Endothelial cell of umbilical vein (primary cell): ENCODE measurements at regions not wholly inside any gene's neighbourhood (a gene's known extent, or its start where the extent isn't known, plus 50 kb on each side); places are given as distances from the start of the nearest gene placed in this dataset.

Experiments
- BruUV-seq: library from RNA; stranded (reverse); fragments of 400-500 nt; replicated peaks from 2 replicates; lab custom pipeline; 2021; lab: Mats Ljungman, UMichigan
- CTCF ChIA-PET: fragments of 300-600, 350-600 bp; sonication (Branson Sonifier 250); formaldehyde crosslinking; loops from one replicate; lab custom pipeline; 2021; ENCODE audit warnings: antibody characterized with exemption, inconsistent platforms; lab: Charles Lee
- POLR2A ChIA-PET: fragments of 300-600, 350-600 bp; sonication (Branson Sonifier 250); formaldehyde crosslinking; loops from one replicate; lab custom pipeline; 2021; ENCODE audit warnings: antibody characterized with exemption, inconsistent platforms; lab: Charles Lee
- DNase-seq: peaks from one replicate; pipeline ENCODE4 v3.0.0-alpha.2; 2011; ENCODE audit warnings: low read depth, low spot score
- FAIRE-seq: peaks from 2 replicates; lab custom pipeline; 2011; peaks lifted over from hg19 to GRCh38; lab: Jason Lieb, UNC
- H2AFZ ChIP-seq: 2 replicates; pipeline ENCODE4 v1.6.0; 2012; ENCODE audit warnings: low read depth, low read length, control low read depth, inconsistent platforms
- H3K27ac ChIP-seq: 2 replicates; pipeline ENCODE4 v1.5.1; 2011; ENCODE audit warnings: low read depth, mild to moderate bottlenecking, control low read depth, low read length, moderate library complexity; ENCODE audit not compliant: insufficient read depth
- H3K27me3 ChIP-seq, 2 experiments: 2 replicates each; pipeline versions ENCODE4 v1.6.0 to v1.6.1; 2011; ENCODE audit warnings: low read length in 2 of 2, mixed read lengths in 1 of 2; ENCODE audit not compliant: control insufficient read depth in 2 of 2, insufficient read depth in 2 of 2
- H3K36me3 ChIP-seq, 2 experiments: 2 replicates in 1 of 2; 3 replicates in 1 of 2; pipeline ENCODE4 v1.5.1; 2011; ENCODE audit warnings: low read length in 2 of 2, mild to moderate bottlenecking in 1 of 2, moderate library complexity in 1 of 2; ENCODE audit not compliant: control insufficient read depth in 2 of 2, insufficient read depth in 2 of 2; ENCODE audit errors: extremely low read depth in 1 of 2
- H3K4me1 ChIP-seq: 3 replicates; pipeline ENCODE4 v1.5.1; 2011; ENCODE audit warnings: mild to moderate bottlenecking, low read length; ENCODE audit not compliant: control insufficient read depth, insufficient read depth; ENCODE audit errors: extremely low read depth
- H3K4me2 ChIP-seq: 2 replicates; pipeline ENCODE4 v1.6.1; 2011; ENCODE audit warnings: low read length, control low read depth, mixed read lengths; ENCODE audit not compliant: insufficient read depth
- H3K4me3 ChIP-seq, 3 experiments: fragments of 200-600 bp in 1 of 3; sonication (generic), shearing (Covaris generic) in 1 of 3; replicated peaks in 1 of 3; 2 replicates each; pipeline ENCODE4 v1.5.1; 2011 to 2016; ENCODE audit warnings: control low read depth in 3 of 3, low read length in 3 of 3, mild to moderate bottlenecking in 2 of 3, inconsistent platforms in 1 of 3, low read depth in 1 of 3, moderate library complexity in 1 of 3; ENCODE audit not compliant: insufficient read depth in 1 of 3
- H3K79me2 ChIP-seq: 2 replicates; pipeline ENCODE4 v1.6.0; 2012; ENCODE audit warnings: low read length, inconsistent platforms; ENCODE audit not compliant: control insufficient read depth, insufficient read depth
- H3K9ac ChIP-seq: replicated peaks from 2 replicates; pipeline ENCODE3; 2011; ENCODE audit warnings: low read length, control low read depth; ENCODE audit not compliant: insufficient read depth; ENCODE audit errors: extremely low read depth
- H3K9me1 ChIP-seq: replicated peaks from 3 replicates; pipeline ENCODE4 v1.6.0; 2011; ENCODE audit warnings: mild to moderate bottlenecking, low read length; ENCODE audit not compliant: control insufficient read depth, insufficient read depth; ENCODE audit errors: extremely low read depth
- H3K9me3 ChIP-seq: replicated peaks from 2 replicates; pipeline ENCODE4 v1.5.1; 2012; ENCODE audit warnings: low read length, inconsistent platforms; ENCODE audit not compliant: control insufficient read depth, insufficient read depth
- H4K20me1 ChIP-seq: replicated peaks from 2 replicates; pipeline ENCODE3; 2011; ENCODE audit warnings: mild to moderate bottlenecking, low read length; ENCODE audit not compliant: control insufficient read depth, insufficient read depth; ENCODE audit errors: extremely low read depth
- CTCF ChIP-seq, 2 donors: IDR thresholded peaks; 1 replicate in 1 of 2; 2 replicates in 1 of 2; pipeline ENCODE4 v1.5.1; 2011; ENCODE audit warnings: low read length in 2 of 2, mild to moderate bottlenecking in 2 of 2, moderate library complexity in 2 of 2, control low read depth in 1 of 2, inconsistent platforms in 1 of 2, low read depth in 1 of 2; ENCODE audit not compliant: insufficient read depth in 1 of 2; ENCODE audit errors: extremely low read depth in 1 of 2
- EZH2 ChIP-seq: IDR thresholded peaks from 2 replicates; pipeline ENCODE4 v1.6.1; 2012; ENCODE audit warnings: borderline replicate concordance, low read depth, mild to moderate bottlenecking, moderate library complexity, low read length, inconsistent platforms; ENCODE audit not compliant: severe bottlenecking
- FOS ChIP-seq: IDR thresholded peaks from 2 replicates; pipeline ENCODE4 v1.6.1; 2011; ENCODE audit warnings: mild to moderate bottlenecking, low read length, moderate library complexity, borderline replicate concordance; ENCODE audit not compliant: insufficient read depth
- GATA2 ChIP-seq: IDR thresholded peaks from 2 replicates; pipeline ENCODE4 v1.7.0; 2011; ENCODE audit warnings: low read depth, mild to moderate bottlenecking, moderate library complexity, mixed read lengths, low read length; ENCODE audit not compliant: insufficient read length, insufficient read depth
- JUN ChIP-seq: IDR thresholded peaks from 2 replicates; pipeline ENCODE4 v1.6.1; 2011; ENCODE audit warnings: borderline replicate concordance, low read depth; ENCODE audit not compliant: insufficient read length, insufficient read depth
- MYC ChIP-seq: IDR thresholded peaks from one replicate; pipeline ENCODE4 v1.6.1; 2011; ENCODE audit warnings: mild to moderate bottlenecking, low read depth, low read length
- POLR2A ChIP-seq: IDR thresholded peaks from 2 replicates; pipeline ENCODE4 v1.6.1; 2012; ENCODE audit warnings: low read depth, mild to moderate bottlenecking, control low read depth, low read length
- POLR2AphosphoS5 ChIP-seq: IDR thresholded peaks from 2 replicates; pipeline ENCODE4 v1.6.1; 2012; ENCODE audit warnings: low read depth, mild to moderate bottlenecking, control low read depth, low read length, moderate library complexity; ENCODE audit not compliant: insufficient read depth
- dilution Hi-C: fragments of 300-500 bp; cut with MboI; formaldehyde crosslinking; loops from one replicate; pipeline ENCODE4 v1.15.0; 2019; ENCODE audit warnings: low sequenced_read_pairs; ENCODE audit not compliant: extremely low pct_ligation_motif_present
- intact Hi-C: fragments of 100-400 bp; cut with micrococcal nuclease; formaldehyde crosslinking; loops from one replicate; pipeline ENCODE4 v1.10.0; 2022
- TF ChIP-seq, protein P1 (sequence below): IDR thresholded peaks from 2 replicates; pipeline ENCODE4 v1.6.1; 2011; ENCODE audit not compliant: insufficient read depth, insufficient read length

GRCh38 chr2:4791488-4791887 is 900.7 kb upstream of the SOX11 start:
- Histone ChIP-seq H3K9me1 (no peaks in the 10 kb centered on the region), H3K27me3 (no peaks in the 10 kb centered on the region), H3K4me1 (no peaks in the 10 kb centered on the region), H3K4me3 (no peak overlapping the region), H3K4me2 (no peak overlapping the region), H4K20me1 (no peaks in the 10 kb centered on the region), H2AFZ (no peak overlapping the region), H3K9me3 (no peaks in the 10 kb centered on the region), H3K79me2 (no peaks in the 10 kb centered on the region), H3K27ac (no peak overlapping the region), H3K9ac (no peak overlapping the region), H3K36me3 (no peaks in the 10 kb centered on the region)
- CTCF ChIA-PET: no interaction called here
- TF ChIP-seq POLR2AphosphoS5 (no peak), JUN (no peak), POLR2A (no peak), GATA2 (no peak), FOS (no peak), CTCF (IDR thresholded peaks at IDR 0.05; ENCODE audit: extremely low read depth in 1 of 2, insufficient read depth in 1 of 2, low read depth in 1 of 2, low read length in 2 of 2) (no peak), MYC (no peak), EZH2 (no peak)
- TF ChIP-seq, protein P1, sequence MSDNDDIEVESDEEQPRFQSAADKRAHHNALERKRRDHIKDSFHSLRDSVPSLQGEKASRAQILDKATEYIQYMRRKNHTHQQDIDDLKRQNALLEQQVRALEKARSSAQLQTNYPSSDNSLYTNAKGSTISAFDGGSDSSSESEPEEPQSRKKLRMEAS: no peak
- dilution Hi-C loops: no loop called here
- FAIRE-seq (no peak), DNase-seq (no peak)
- POLR2A ChIA-PET: no interaction called here
- intact Hi-C loops: no loop called here
- no TSS peak for BruUV-seq
